ENCODE measurements at regions not wholly inside any gene's neighbourhood (a gene's known extent, or its start where the extent isn't known, plus 50 kb on each side); places are given as distances from the start of the nearest gene placed in this dataset.
"Not testable (repeated sequence)": the region's sequence is repeated elsewhere in the genome, so short reads cannot be mapped to it uniquely, and the experiment has no call there.

GRCh38 chr12:93081810-93082165 is 152.7 kb upstream of the EEA1 start:
- DNase-seq: no peak

GRCh38 chr12:93085383-93086287 is 156.5 kb upstream of the EEA1 start:
- no peak for DNase-seq

- DNase-seq: no peak
Measured at GRCh38 chr12:93086288-93086727, 157.2 kb upstream of the EEA1 start.

GRCh38 chr12:93087840-93088610 is 158.9 kb upstream of the EEA1 start:
- DNase-seq: no peak

GRCh38 chr12:93089805-93090569 is 160.9 kb upstream of the EEA1 start:
- DNase-seq: peak in 1 of 4 experiments; percentile 5

- no peak for DNase-seq
Measured at GRCh38 chr12:93090731-93091172, 161.7 kb upstream of the EEA1 start.

- no peak for DNase-seq
Measured at GRCh38 chr12:93091886-93092648, 163.0 kb upstream of the EEA1 start.

GRCh38 chr12:93092649-93092945 is 163.5 kb upstream of the EEA1 start:
- no peak for DNase-seq

GRCh38 chr12:93093243-93093642 is 164.1 kb upstream of the EEA1 start:
- DNase-seq: no peak

GRCh38 chr12:93094222-93094621 is 165.1 kb upstream of the EEA1 start:
- DNase-seq: not testable (repeated sequence)

- no peak for DNase-seq
Measured at GRCh38 chr12:93094988-93095737, 166.1 kb upstream of the EEA1 start.

GRCh38 chr12:93097417-93097816 is 168.3 kb upstream of the EEA1 start:
- DNase-seq: no peak

- peak; percentile 17 to 40 (median 26) for DNase-seq
Measured at GRCh38 chr12:93098077-93098476, 169.0 kb upstream of the EEA1 start.

GRCh38 chr12:93099792-93100191 is 170.7 kb upstream of the EEA1 start:
- no peak for DNase-seq

- no peak for DNase-seq
Measured at GRCh38 chr12:93100610-93101009, 171.5 kb upstream of the EEA1 start.

GRCh38 chr12:93101367-93101766 is 172.3 kb upstream of the EEA1 start:
- DNase-seq: no peak

- DNase-seq: no peak
Measured at GRCh38 chr12:93102312-93102711, 173.2 kb upstream of the EEA1 start.

- no peak for DNase-seq
Measured at GRCh38 chr12:93102744-93103143, 173.6 kb upstream of the EEA1 start.

- no peak for DNase-seq
Measured at GRCh38 chr12:93103154-93103553, 174.1 kb upstream of the EEA1 start.

GRCh38 chr12:93104535-93104934 is 175.4 kb upstream of the EEA1 start:
- no peak for DNase-seq

GRCh38 chr12:93106910-93107309 is 177.8 kb upstream of the EEA1 start:
- DNase-seq: no peak
